Tibial nerve (tissue), 4 donors: ENCODE measurements at regions not wholly inside any gene's neighbourhood (a gene's known extent, or its start where the extent isn't known, plus 50 kb on each side); places are given as distances from the start of the nearest gene placed in this dataset.

Experiments
- DNase-seq, 2 donors: peaks; one replicate each; pipeline ENCODE4 v3.0.0-alpha.2; 2019; ENCODE audit warnings: low spot score in 2 of 2
- H3K27ac ChIP-seq, 4 donors: fragments of 200-600 bp; sonication (generic) in 3 of 4; one replicate each; pipeline ENCODE4 v1.5.1; 2017 to 2019; ENCODE audit warnings: mild to moderate bottlenecking in 1 of 4
- H3K27me3 ChIP-seq, 2 donors: fragments of 200-600 bp; sonication (generic) in 1 of 2; one replicate each; pipeline versions ENCODE4 v1.5.1 to v1.6.0; 2017 to 2019
- H3K36me3 ChIP-seq, 3 donors: fragments of 200-600 bp; sonication (generic); one replicate each; pipeline ENCODE4 v1.5.1; 2018 to 2019
- H3K4me1 ChIP-seq, 4 donors: fragments of 200-600 bp; sonication (generic) in 3 of 4; one replicate each; pipeline ENCODE4 v1.5.1; 2017 to 2019
- H3K4me3 ChIP-seq, 4 donors: fragments of 200-600 bp; sonication (generic) in 3 of 4; one replicate each; pipeline ENCODE4 v1.5.1; 2017 to 2019; ENCODE audit warnings: mild to moderate bottlenecking in 1 of 4, moderate library complexity in 1 of 4
- H3K9me3 ChIP-seq, 4 donors: fragments of 200-600 bp; sonication (generic) in 3 of 4; one replicate each; pipeline ENCODE4 v1.5.1; 2017 to 2019
- EP300 ChIP-seq, 2 donors: sonication (generic); formaldehyde crosslinking; IDR thresholded peaks; one replicate each; pipeline ENCODE4 v1.6.1; 2017; ENCODE audit warnings: antibody characterized with exemption in 2 of 2, mild to moderate bottlenecking in 1 of 2
- POLR2A ChIP-seq, 2 donors: fragments of 450-650 bp; IDR thresholded peaks; one replicate each; pipeline ENCODE4 v1.6.1; 2017; ENCODE audit warnings: antibody characterized with exemption in 2 of 2, mild to moderate bottlenecking in 2 of 2, moderate library complexity in 2 of 2
- WGBS, 2 donors: methylation state at CpG; one replicate each; pipeline ENCODE4 v1.1.5; 2018; 5-methylcytosine and 5-hydroxymethylcytosine counted together
- TF ChIP-seq, protein P1 (sequence below), 5 experiments: fragments of 200-600 bp in 3 of 5; fragments of 450-650 bp in 2 of 5; sonication (generic) in 3 of 5; IDR thresholded peaks; one replicate each; pipeline ENCODE4 v1.5.1; 2016 to 2019; ENCODE audit warnings: antibody characterized with exemption in 5 of 5, mild to moderate bottlenecking in 3 of 5, moderate library complexity in 2 of 5

DNA sequence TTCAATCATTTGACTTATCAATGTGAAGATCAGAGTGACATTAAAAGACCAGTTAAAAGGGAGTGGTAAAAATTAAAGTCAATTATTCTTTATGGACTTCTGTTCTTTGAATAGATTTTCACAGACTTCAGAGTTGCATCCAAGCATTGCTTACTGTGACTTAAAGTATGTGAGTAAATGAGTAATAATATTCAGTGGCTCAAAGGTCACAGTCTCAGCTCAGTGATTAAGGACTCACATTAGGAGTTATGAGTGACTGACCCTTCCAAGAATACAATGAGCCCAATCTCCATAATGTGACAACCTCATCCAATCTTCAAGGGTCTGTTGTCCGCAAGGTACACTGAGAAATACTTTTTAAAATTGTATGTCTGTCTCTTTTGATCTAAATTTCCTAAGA lies 811.2 kb downstream of the BRINP1 start:
- Histone ChIP-seq H3K4me3 (no peak overlapping the region), H3K27ac (no peak overlapping the region), H3K4me1 (no peaks in the 10 kb centered on the region), H3K36me3 (no peaks in the 10 kb centered on the region), H3K27me3 (no peaks in the 10 kb centered on the region), H3K9me3 (no peaks in the 10 kb centered on the region)
- WGBS, 2 donors = 84% methylated on average over 1 of the region's 1 CpG
- DNase-seq = no peak
- TF ChIP-seq EP300 (IDR thresholded peaks at IDR 0.05) (no peak), POLR2A (IDR thresholded peaks at IDR 0.05) (no peak)
- TF ChIP-seq, protein P1, sequence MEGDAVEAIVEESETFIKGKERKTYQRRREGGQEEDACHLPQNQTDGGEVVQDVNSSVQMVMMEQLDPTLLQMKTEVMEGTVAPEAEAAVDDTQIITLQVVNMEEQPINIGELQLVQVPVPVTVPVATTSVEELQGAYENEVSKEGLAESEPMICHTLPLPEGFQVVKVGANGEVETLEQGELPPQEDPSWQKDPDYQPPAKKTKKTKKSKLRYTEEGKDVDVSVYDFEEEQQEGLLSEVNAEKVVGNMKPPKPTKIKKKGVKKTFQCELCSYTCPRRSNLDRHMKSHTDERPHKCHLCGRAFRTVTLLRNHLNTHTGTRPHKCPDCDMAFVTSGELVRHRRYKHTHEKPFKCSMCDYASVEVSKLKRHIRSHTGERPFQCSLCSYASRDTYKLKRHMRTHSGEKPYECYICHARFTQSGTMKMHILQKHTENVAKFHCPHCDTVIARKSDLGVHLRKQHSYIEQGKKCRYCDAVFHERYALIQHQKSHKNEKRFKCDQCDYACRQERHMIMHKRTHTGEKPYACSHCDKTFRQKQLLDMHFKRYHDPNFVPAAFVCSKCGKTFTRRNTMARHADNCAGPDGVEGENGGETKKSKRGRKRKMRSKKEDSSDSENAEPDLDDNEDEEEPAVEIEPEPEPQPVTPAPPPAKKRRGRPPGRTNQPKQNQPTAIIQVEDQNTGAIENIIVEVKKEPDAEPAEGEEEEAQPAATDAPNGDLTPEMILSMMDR (IDR thresholded peaks at IDR 0.05) = no peak

DNA sequence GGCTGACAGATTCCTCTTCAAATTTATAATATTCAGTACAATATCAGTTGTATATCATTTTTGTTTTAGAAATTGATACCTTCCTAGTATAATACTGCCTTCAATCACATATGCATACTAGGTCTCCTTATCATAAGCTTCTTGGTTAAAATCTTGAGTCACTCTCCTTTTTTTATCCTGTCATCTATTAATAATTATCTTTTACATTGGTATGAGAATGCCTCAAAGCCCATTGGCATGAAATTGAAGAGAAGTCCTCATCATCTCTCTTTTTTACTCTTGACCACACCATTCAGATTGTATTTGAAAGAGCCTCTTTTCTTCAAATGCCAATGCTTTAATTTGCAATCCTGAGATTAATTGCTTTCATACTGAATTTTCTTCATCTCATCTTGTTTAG lies 810.3 kb downstream of the BRINP1 start:
- H3K4me1 ChIP-seq = no peaks in the 10 kb centered on the region
- no peaks in the 10 kb centered on the region for H3K27me3 ChIP-seq
- no peak overlapping the region for H3K4me3 ChIP-seq
- DNase-seq = no peak
- no peaks in the 10 kb centered on the region for H3K9me3 ChIP-seq
- no peak overlapping the region for H3K27ac ChIP-seq
- no peaks in the 10 kb centered on the region for H3K36me3 ChIP-seq
- TF ChIP-seq, protein P1 (IDR thresholded peaks at IDR 0.05) = no peak
- TF ChIP-seq EP300 (IDR thresholded peaks at IDR 0.05) = no peak
- no peak for TF ChIP-seq POLR2A (IDR thresholded peaks at IDR 0.05)

DNA sequence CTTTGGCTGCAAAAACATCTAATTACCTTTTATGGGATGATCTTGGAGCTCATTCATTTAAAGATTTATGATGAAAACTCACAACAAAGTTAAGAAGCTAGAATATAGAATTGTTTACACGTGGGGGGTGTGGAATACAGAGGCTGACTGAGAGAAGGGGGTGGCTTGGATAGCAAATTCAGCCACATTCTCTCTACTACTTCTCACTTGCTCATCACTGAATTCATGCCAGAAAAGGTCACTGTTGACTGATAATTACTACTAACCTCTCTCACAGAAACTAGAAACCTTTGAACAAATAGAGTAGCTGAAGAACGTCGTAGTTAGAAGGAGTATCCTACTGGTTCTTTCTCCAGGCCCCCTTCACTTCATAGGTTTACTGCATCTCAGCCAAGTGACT lies 808.2 kb downstream of the BRINP1 start:
- TF ChIP-seq EP300 (IDR thresholded peaks at IDR 0.05) (no peak), POLR2A (IDR thresholded peaks at IDR 0.05) (no peak)
- TF ChIP-seq, protein P1 (IDR thresholded peaks at IDR 0.05) = no peak
- H3K4me1 ChIP-seq = no peaks in the 10 kb centered on the region
- WGBS, 2 donors = 41 to 59% methylated on average over 3 of the region's 3 CpGs
- DNase-seq = no peak
- no peak overlapping the region for H3K4me3 ChIP-seq
- no peaks in the 10 kb centered on the region for H3K36me3 ChIP-seq
- H3K27me3 ChIP-seq = no peaks in the 10 kb centered on the region
- H3K9me3 ChIP-seq = no peaks in the 10 kb centered on the region
- no peak overlapping the region for H3K27ac ChIP-seq

GRCh38 chr9:118563677-118564076 lies 805.6 kb downstream of the BRINP1 start:
- Histone ChIP-seq H3K9me3 (no peaks in the 10 kb centered on the region), H3K36me3 (no peaks in the 10 kb centered on the region), H3K4me1 (no peaks in the 10 kb centered on the region), H3K27me3 (no peaks in the 10 kb centered on the region), H3K4me3 (no peak overlapping the region), H3K27ac (no peak overlapping the region)
- no peak for DNase-seq
- TF ChIP-seq POLR2A (IDR thresholded peaks at IDR 0.05) (no peak), EP300 (IDR thresholded peaks at IDR 0.05) (no peak)
- TF ChIP-seq, protein P1 (IDR thresholded peaks at IDR 0.05) = no peak
- 78 to 81% methylated on average over 2 of the region's 2 CpGs for WGBS, 2 donors

DNA sequence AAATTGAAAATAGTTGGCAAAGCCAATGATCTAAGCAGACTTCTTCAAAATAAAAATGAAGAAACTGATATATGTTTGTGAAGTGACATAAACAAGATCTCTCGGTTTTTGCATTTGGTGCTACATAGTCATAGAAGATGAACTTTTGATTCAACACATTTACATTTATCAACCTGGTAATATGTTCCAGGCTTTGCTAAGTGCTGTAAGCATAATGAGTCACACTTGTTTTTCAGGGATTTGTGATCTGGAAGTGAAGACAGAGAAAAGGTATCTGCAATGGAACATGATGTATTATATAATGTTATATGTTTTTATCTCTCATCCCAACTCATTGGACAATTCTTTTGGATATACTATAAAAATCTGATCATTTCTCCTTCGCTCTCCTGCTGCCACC lies 801.4 kb downstream of the BRINP1 start:
- Histone ChIP-seq H3K4me3 (no peak overlapping the region), H3K27ac (no peak overlapping the region), H3K4me1 (no peaks in the 10 kb centered on the region), H3K36me3 (no peaks in the 10 kb centered on the region), H3K27me3 (no peaks in the 10 kb centered on the region), H3K9me3 (no peaks in the 10 kb centered on the region)
- DNase-seq = no peak
- WGBS, 2 donors = 91 to 92% methylated on average over 2 of the region's 2 CpGs
- TF ChIP-seq EP300 (IDR thresholded peaks at IDR 0.05) (no peak), POLR2A (IDR thresholded peaks at IDR 0.05) (no peak)
- TF ChIP-seq, protein P1 (IDR thresholded peaks at IDR 0.05) = no peak
